ENCODE measurements at regions not wholly inside any gene's neighbourhood (a gene's known extent, or its start where the extent isn't known, plus 50 kb on each side); places are given as distances from the start of the nearest gene placed in this dataset.

- peaks cover 2% of the 10 kb centered on the region for H3K36me3 Mint-ChIP-seq (ENCODE audit: low read depth)
- no peaks in the 10 kb centered on the region for H3K27me3 Mint-ChIP-seq (ENCODE audit: low read depth)
- no peaks in the 10 kb centered on the region for H3K9me3 Mint-ChIP-seq
- no peaks in the 10 kb centered on the region for H3K4me1 Mint-ChIP-seq (ENCODE audit: low read depth)
- no peak overlapping the region for H3K27ac Mint-ChIP-seq
- intact Hi-C loops (cut with micrococcal nuclease) = no loop called here
- DNase-seq = no peak
- CTCF ChIA-PET = no interaction called here
- H3K4me3 Mint-ChIP-seq = no peak overlapping the region
Observed at GRCh38 chr1:222994511-222995235, 148.4 kb downstream of the TLR5 start.

- Mint-ChIP-seq H3K4me1 (ENCODE audit: low read depth) (no peaks in the 10 kb centered on the region), H3K4me3 (no peak overlapping the region), H3K27ac (no peak overlapping the region), H3K36me3 (ENCODE audit: low read depth) (peaks cover 2% of the 10 kb centered on the region), H3K27me3 (ENCODE audit: low read depth) (no peaks in the 10 kb centered on the region), H3K9me3 (no peaks in the 10 kb centered on the region)
- CTCF ChIA-PET = no interaction called here
- no peak for DNase-seq
- intact Hi-C loops (cut with micrococcal nuclease) = no loop called here
Observed at GRCh38 chr1:222995236-222995580, 147.8 kb downstream of the TLR5 start.

GRCh38 chr1:222995620-222996309 is 147.3 kb downstream of the TLR5 start:
- no peak overlapping the region for H3K27ac Mint-ChIP-seq
- H3K36me3 Mint-ChIP-seq (ENCODE audit: low read depth) = peaks cover 2% of the 10 kb centered on the region
- H3K4me3 Mint-ChIP-seq = no peak overlapping the region
- no peaks in the 10 kb centered on the region for H3K27me3 Mint-ChIP-seq (ENCODE audit: low read depth)
- intact Hi-C loops (cut with micrococcal nuclease) = no loop called here
- DNase-seq = no peak
- no peaks in the 10 kb centered on the region for H3K4me1 Mint-ChIP-seq (ENCODE audit: low read depth)
- no peaks in the 10 kb centered on the region for H3K9me3 Mint-ChIP-seq
- CTCF ChIA-PET = no interaction called here

GRCh38 chr1:222996310-222996975 is 146.6 kb downstream of the TLR5 start:
- Mint-ChIP-seq H3K27me3 (ENCODE audit: low read depth) (no peaks in the 10 kb centered on the region), H3K4me3 (no peak overlapping the region), H3K4me1 (ENCODE audit: low read depth) (no peaks in the 10 kb centered on the region), H3K27ac (no peak overlapping the region), H3K36me3 (ENCODE audit: low read depth) (peaks cover 2% of the 10 kb centered on the region), H3K9me3 (no peaks in the 10 kb centered on the region)
- DNase-seq = no peak
- intact Hi-C loops (cut with micrococcal nuclease) = no loop called here
- CTCF ChIA-PET = no interaction called here

- no peaks in the 10 kb centered on the region for H3K9me3 Mint-ChIP-seq
- peaks cover 9% of the 10 kb centered on the region for H3K36me3 Mint-ChIP-seq (ENCODE audit: low read depth)
- no peak overlapping the region for H3K4me3 Mint-ChIP-seq
- no peak overlapping the region for H3K27ac Mint-ChIP-seq
- H3K27me3 Mint-ChIP-seq (ENCODE audit: low read depth) = no peaks in the 10 kb centered on the region
- intact Hi-C loops (cut with micrococcal nuclease) = loop anchor here (5.0 kb wide), 1 partner anchor 208 kb away; no protein-coding TSS in a partner anchor
- no peaks in the 10 kb centered on the region for H3K4me1 Mint-ChIP-seq (ENCODE audit: low read depth)
- no peak for DNase-seq
- CTCF ChIA-PET = no interaction called here
Observed at GRCh38 chr1:223000632-223001031, 142.4 kb downstream of the TLR5 start.

- Mint-ChIP-seq H3K27ac (no peak overlapping the region), H3K9me3 (no peaks in the 10 kb centered on the region), H3K27me3 (ENCODE audit: low read depth) (no peaks in the 10 kb centered on the region), H3K4me3 (no peak overlapping the region), H3K36me3 (ENCODE audit: low read depth) (peaks cover 9% of the 10 kb centered on the region), H3K4me1 (ENCODE audit: low read depth) (no peaks in the 10 kb centered on the region)
- intact Hi-C loops (cut with micrococcal nuclease) = loop anchor here (5.0 kb wide), 1 partner anchor 210 kb away; no protein-coding TSS in a partner anchor
- no peak for DNase-seq
- CTCF ChIA-PET = no interaction called here
Observed at GRCh38 chr1:223001653-223002634, 141.1 kb downstream of the TLR5 start.

GRCh38 chr1:223003549-223003948 is 139.5 kb downstream of the TLR5 start:
- CTCF ChIA-PET = no interaction called here
- Mint-ChIP-seq H3K36me3 (ENCODE audit: low read depth) (peaks cover 9% of the 10 kb centered on the region), H3K4me1 (ENCODE audit: low read depth) (no peaks in the 10 kb centered on the region), H3K9me3 (no peaks in the 10 kb centered on the region), H3K27me3 (ENCODE audit: low read depth) (no peaks in the 10 kb centered on the region), H3K27ac (no peak overlapping the region), H3K4me3 (no peak overlapping the region)
- intact Hi-C loops (cut with micrococcal nuclease) = loop anchor here (5.0 kb wide), 1 partner anchor 211 kb away; no protein-coding TSS in a partner anchor
- no peak for DNase-seq

GRCh38 chr1:223006371-223006770 is 136.7 kb downstream of the TLR5 start:
- Mint-ChIP-seq H3K4me3 (no peak overlapping the region), H3K27ac (no peak overlapping the region), H3K27me3 (ENCODE audit: low read depth) (peaks cover 5% of the 10 kb centered on the region), H3K4me1 (ENCODE audit: low read depth) (no peaks in the 10 kb centered on the region), H3K36me3 (ENCODE audit: low read depth) (peaks cover 9% of the 10 kb centered on the region), H3K9me3 (no peaks in the 10 kb centered on the region)
- intact Hi-C loops (cut with micrococcal nuclease) = no loop called here
- DNase-seq = no peak
- CTCF ChIA-PET = no interaction called here

- Mint-ChIP-seq H3K27me3 (ENCODE audit: low read depth) (peaks cover 6% of the 10 kb centered on the region), H3K36me3 (ENCODE audit: low read depth) (peaks cover 9% of the 10 kb centered on the region), H3K9me3 (no peaks in the 10 kb centered on the region), H3K4me1 (ENCODE audit: low read depth) (no peaks in the 10 kb centered on the region), H3K27ac (no peak overlapping the region), H3K4me3 (no peak overlapping the region)
- DNase-seq = no peak
- CTCF ChIA-PET = no interaction called here
- intact Hi-C loops (cut with micrococcal nuclease) = no loop called here
Observed at GRCh38 chr1:223006917-223007648, 136.0 kb downstream of the TLR5 start.

GRCh38 chr1:223007935-223008334 is 135.1 kb downstream of the TLR5 start:
- Mint-ChIP-seq H3K27me3 (ENCODE audit: low read depth) (peaks cover 6% of the 10 kb centered on the region), H3K27ac (no peak overlapping the region), H3K36me3 (ENCODE audit: low read depth) (peaks cover 8% of the 10 kb centered on the region), H3K9me3 (no peaks in the 10 kb centered on the region), H3K4me3 (no peak overlapping the region), H3K4me1 (ENCODE audit: low read depth) (no peaks in the 10 kb centered on the region)
- CTCF ChIA-PET = no interaction called here
- intact Hi-C loops (cut with micrococcal nuclease) = no loop called here
- DNase-seq = no peak

GRCh38 chr1:223008808-223009207 is 134.2 kb downstream of the TLR5 start:
- intact Hi-C loops (cut with micrococcal nuclease) = no loop called here
- no peak for DNase-seq
- CTCF ChIA-PET = no interaction called here
- H3K4me3 Mint-ChIP-seq = no peak overlapping the region
- H3K9me3 Mint-ChIP-seq = no peaks in the 10 kb centered on the region
- peaks cover 6% of the 10 kb centered on the region for H3K27me3 Mint-ChIP-seq (ENCODE audit: low read depth)
- no peak overlapping the region for H3K27ac Mint-ChIP-seq
- H3K4me1 Mint-ChIP-seq (ENCODE audit: low read depth) = no peaks in the 10 kb centered on the region
- H3K36me3 Mint-ChIP-seq (ENCODE audit: low read depth) = peaks cover 4% of the 10 kb centered on the region
